AG20443 (cell line): ENCODE measurements at regions not wholly inside any gene's neighbourhood (a gene's known extent, or its start where the extent isn't known, plus 50 kb on each side); places are given as distances from the start of the nearest gene placed in this dataset.

ENCODE experiments used
- DNase-seq: peaks from one replicate; pipeline ENCODE4 v3.0.0; 2012; ENCODE audit warnings: low spot score, mixed read lengths

- DNase-seq = no peak
These were observed 796.4 kb downstream of the PCDH7 start for GRCh38 chr4:31516520-31516919.

GRCh38 chr4:31518796-31519250 is 798.7 kb downstream of the PCDH7 start:
- peak; percentile 10 for DNase-seq

GRCh38 chr4:31530555-31530954 is 810.4 kb downstream of the PCDH7 start:
- no peak for DNase-seq

GRCh38 chr4:31538877-31539276 is 818.7 kb downstream of the PCDH7 start:
- DNase-seq = no peak

GRCh38 chr4:31539284-31540069 is 819.3 kb downstream of the PCDH7 start:
- DNase-seq = no peak

GRCh38 chr4:31545330-31545729 is 825.2 kb downstream of the PCDH7 start:
- no peak for DNase-seq

GRCh38 chr4:31545755-31546154 is 825.6 kb downstream of the PCDH7 start:
- DNase-seq = no peak

- DNase-seq = no peak
These were observed 827.9 kb downstream of the PCDH7 start for GRCh38 chr4:31548021-31548420.

GRCh38 chr4:31548823-31549222 is 828.7 kb downstream of the PCDH7 start:
- DNase-seq = no peak

GRCh38 chr4:31549256-31549655 is 829.1 kb downstream of the PCDH7 start:
- DNase-seq = no peak

GRCh38 chr4:31557437-31557836 is 837.3 kb downstream of the PCDH7 start:
- DNase-seq = no peak

- DNase-seq = no peak
These were observed 853.4 kb downstream of the PCDH7 start for GRCh38 chr4:31573554-31573953.

- DNase-seq = no peak
These were observed 855.3 kb downstream of the PCDH7 start for GRCh38 chr4:31575504-31575903.

- no peak for DNase-seq
These were observed 860.7 kb downstream of the PCDH7 start for GRCh38 chr4:31580843-31581242.

GRCh38 chr4:31585503-31585902 is 865.3 kb downstream of the PCDH7 start:
- DNase-seq = no peak

- DNase-seq = no peak
These were observed 872.1 kb downstream of the PCDH7 start for GRCh38 chr4:31592293-31592692.

- no peak for DNase-seq
These were observed 875.3 kb downstream of the PCDH7 start for GRCh38 chr4:31595496-31595895.

GRCh38 chr4:31598639-31599038 is 878.5 kb downstream of the PCDH7 start:
- no peak for DNase-seq

- DNase-seq = no peak
These were observed 881.6 kb downstream of the PCDH7 start for GRCh38 chr4:31601793-31602192.

- DNase-seq = no peak
These were observed 893.9 kb downstream of the PCDH7 start for GRCh38 chr4:31613946-31614623.

- DNase-seq = no peak
These were observed 897.5 kb downstream of the PCDH7 start for GRCh38 chr4:31617667-31618066.

- DNase-seq = no peak
These were observed 900.3 kb downstream of the PCDH7 start for GRCh38 chr4:31620476-31620875.

GRCh38 chr4:31645236-31645635 is 925.1 kb downstream of the PCDH7 start:
- no peak for DNase-seq

GRCh38 chr4:31647786-31648185 is 927.6 kb downstream of the PCDH7 start:
- no peak for DNase-seq
